ENCODE measurements at regions not wholly inside any gene's neighbourhood (a gene's known extent, or its start where the extent isn't known, plus 50 kb on each side); places are given as distances from the start of the nearest gene placed in this dataset.
"Not testable (repeated sequence)": the region's sequence is repeated elsewhere in the genome, so short reads cannot be mapped to it uniquely, and the experiment has no call there.

DNA sequence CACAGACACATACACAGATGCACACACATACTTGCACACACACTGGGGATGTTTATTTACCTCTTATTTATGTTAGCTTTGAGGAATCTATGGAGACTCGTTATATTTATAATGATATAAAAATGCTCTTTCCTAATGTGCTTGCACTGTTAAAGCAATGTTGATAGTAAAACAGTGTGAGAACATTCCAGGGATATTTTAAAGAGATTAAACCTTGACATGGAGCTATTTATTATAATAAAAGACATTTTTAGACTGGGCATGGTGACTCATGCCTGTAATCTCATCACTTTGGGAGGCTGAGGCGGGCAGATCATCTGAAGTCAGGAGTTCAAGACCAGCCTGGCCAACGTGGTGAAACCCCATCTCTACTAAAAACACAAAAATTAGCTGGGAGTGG, 557.3 kb upstream of the ZNF804A start:
- TF ChIP-seq CTCF (IDR thresholded peaks at IDR 0.05; ENCODE audit: extremely low read depth, insufficient read depth, missing control alignments): no peak
- in situ Hi-C loops (cut with MboI; ENCODE audit: low pct_unique_long_range_greater_than_20kb, low sequenced_read_pairs, unreplicated experiment): no loop called here
- DNase-seq (ENCODE audit: low spot score): no peak

- TF ChIP-seq CTCF (IDR thresholded peaks at IDR 0.05; ENCODE audit: extremely low read depth, insufficient read depth, missing control alignments): no peak
- DNase-seq (ENCODE audit: low spot score): no peak
- in situ Hi-C loops (cut with MboI; ENCODE audit: low pct_unique_long_range_greater_than_20kb, low sequenced_read_pairs, unreplicated experiment): no loop called here
Observed at GRCh38 chr2:184041777-184042176, 556.6 kb upstream of the ZNF804A start.

DNA sequence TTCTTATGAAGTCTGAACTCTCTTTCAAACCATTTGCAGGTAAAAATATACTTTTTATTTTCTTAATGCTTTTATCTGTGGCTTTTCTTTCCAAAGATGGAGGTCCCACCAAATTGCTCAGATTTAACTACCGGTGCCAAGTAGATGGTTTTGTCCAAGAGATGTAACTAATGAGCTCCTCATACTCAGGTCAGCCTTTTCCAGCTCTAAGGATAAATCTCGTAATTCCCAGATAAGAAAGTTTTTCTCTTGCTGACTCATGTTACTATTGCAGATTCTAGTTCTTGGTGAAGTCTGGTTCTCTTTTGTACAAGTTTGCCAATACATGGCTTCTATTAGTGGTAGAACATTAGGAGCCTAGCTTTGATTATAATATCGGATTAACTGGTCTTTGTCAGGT, 550.8 kb upstream of the ZNF804A start:
- in situ Hi-C loops (cut with MboI; ENCODE audit: low pct_unique_long_range_greater_than_20kb, low sequenced_read_pairs, unreplicated experiment): no loop called here
- no peak for TF ChIP-seq CTCF (IDR thresholded peaks at IDR 0.05; ENCODE audit: extremely low read depth, insufficient read depth, missing control alignments)
- DNase-seq (ENCODE audit: low spot score): no peak

DNA sequence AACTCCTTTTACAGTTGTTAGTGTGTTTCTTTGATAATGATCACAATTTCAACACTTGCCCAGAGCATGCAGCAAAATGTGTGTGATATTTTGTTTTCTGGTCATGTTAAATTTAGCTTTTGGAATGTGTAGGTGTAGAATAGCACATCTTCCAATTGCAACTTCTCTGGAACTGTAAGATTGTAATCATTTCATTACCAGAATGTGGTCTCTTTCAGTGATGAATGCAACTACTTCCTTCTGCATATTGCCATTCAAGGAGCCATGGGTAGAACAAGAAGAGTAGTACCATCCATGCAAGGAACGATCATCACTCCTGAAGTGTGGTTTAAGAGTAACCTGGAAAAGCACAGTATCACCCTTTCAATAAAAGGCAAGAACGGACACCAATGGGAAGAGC, 548.8 kb upstream of the ZNF804A start:
- in situ Hi-C loops (cut with MboI; ENCODE audit: low pct_unique_long_range_greater_than_20kb, low sequenced_read_pairs, unreplicated experiment): no loop called here
- DNase-seq (ENCODE audit: low spot score): no peak
- no peak for TF ChIP-seq CTCF (IDR thresholded peaks at IDR 0.05; ENCODE audit: extremely low read depth, insufficient read depth, missing control alignments)

GRCh38 chr2:184053326-184053725, 545.0 kb upstream of the ZNF804A start:
- no peak for TF ChIP-seq CTCF (IDR thresholded peaks at IDR 0.05; ENCODE audit: extremely low read depth, insufficient read depth, missing control alignments)
- DNase-seq (ENCODE audit: low spot score): no peak
- in situ Hi-C loops (cut with MboI; ENCODE audit: low pct_unique_long_range_greater_than_20kb, low sequenced_read_pairs, unreplicated experiment): no loop called here

- DNase-seq (ENCODE audit: low spot score); in situ Hi-C loops (cut with MboI; ENCODE audit: low pct_unique_long_range_greater_than_20kb, low sequenced_read_pairs, unreplicated experiment): not testable (repeated sequence)
Observed at GRCh38 chr2:184054419-184054818, 543.9 kb upstream of the ZNF804A start.

- no peak for DNase-seq (ENCODE audit: low spot score)
- in situ Hi-C loops (cut with MboI; ENCODE audit: low pct_unique_long_range_greater_than_20kb, low sequenced_read_pairs, unreplicated experiment): no loop called here
- TF ChIP-seq CTCF (IDR thresholded peaks at IDR 0.05; ENCODE audit: extremely low read depth, insufficient read depth, missing control alignments): no peak
Observed at GRCh38 chr2:184057910-184058309, 540.4 kb upstream of the ZNF804A start.

GRCh38 chr2:184060268-184060667, 538.1 kb upstream of the ZNF804A start:
- in situ Hi-C loops (cut with MboI; ENCODE audit: low pct_unique_long_range_greater_than_20kb, low sequenced_read_pairs, unreplicated experiment); DNase-seq (ENCODE audit: low spot score): not testable (repeated sequence)
